IPS-20b (cell line): ENCODE measurements at regions not wholly inside any gene's neighbourhood (a gene's known extent, or its start where the extent isn't known, plus 50 kb on each side); places are given as distances from the start of the nearest gene placed in this dataset.

Experiments used
- H3K27ac ChIP-seq: one replicate; pipeline ENCODE4 v1.5.1; 2013; ENCODE audit warnings: low read length
- H3K27me3 ChIP-seq: 2 replicates; pipeline ENCODE4 v1.6.1; 2013; ENCODE audit warnings: mild to moderate bottlenecking, low read length, inconsistent platforms; ENCODE audit not compliant: insufficient read depth
- H3K36me3 ChIP-seq: 2 replicates; pipeline ENCODE4 v1.6.1; 2013; ENCODE audit warnings: low read depth, mild to moderate bottlenecking, inconsistent platforms, low read length, moderate library complexity; ENCODE audit not compliant: insufficient read depth
- H3K4me1 ChIP-seq: 2 replicates; pipeline ENCODE4 v1.6.1; 2013; ENCODE audit warnings: mild to moderate bottlenecking, control low read depth, inconsistent platforms, low read length, moderate library complexity; ENCODE audit not compliant: insufficient read depth
- H3K4me3 ChIP-seq: 2 replicates; pipeline ENCODE4 v1.5.1; 2013; ENCODE audit warnings: mild to moderate bottlenecking, low read length, inconsistent platforms
- H3K9ac ChIP-seq: 2 replicates; pipeline ENCODE4 v1.6.1; 2013; ENCODE audit warnings: low read depth, mild to moderate bottlenecking, inconsistent platforms, low read length, moderate library complexity
- H3K9me3 ChIP-seq: 2 replicates; pipeline ENCODE4 v1.6.1; 2013; ENCODE audit warnings: mild to moderate bottlenecking, low read depth, low read length, inconsistent platforms; ENCODE audit not compliant: insufficient read depth

DNA sequence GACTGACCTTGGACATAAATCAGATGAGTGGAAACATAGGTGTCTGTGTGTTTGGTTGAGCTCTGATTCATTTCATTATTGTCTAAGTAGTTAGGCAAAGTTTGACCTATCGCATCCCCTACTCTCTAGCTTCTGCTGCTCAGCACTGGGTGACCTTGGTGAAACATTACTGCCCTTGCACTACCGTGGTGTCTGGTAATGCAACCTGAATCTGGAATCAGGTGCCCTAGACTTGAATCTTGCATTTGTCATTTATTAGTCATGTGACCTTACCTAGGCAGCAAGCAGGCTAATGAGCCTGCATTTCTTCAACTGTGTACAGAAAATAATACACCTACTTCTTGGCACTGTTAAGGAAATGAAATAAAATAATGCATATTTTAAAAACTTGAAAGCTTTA lies 242.3 kb upstream of the BLID start:
- no peak overlapping the region for H3K9ac ChIP-seq
- no peaks in the 10 kb centered on the region for H3K27me3 ChIP-seq

DNA sequence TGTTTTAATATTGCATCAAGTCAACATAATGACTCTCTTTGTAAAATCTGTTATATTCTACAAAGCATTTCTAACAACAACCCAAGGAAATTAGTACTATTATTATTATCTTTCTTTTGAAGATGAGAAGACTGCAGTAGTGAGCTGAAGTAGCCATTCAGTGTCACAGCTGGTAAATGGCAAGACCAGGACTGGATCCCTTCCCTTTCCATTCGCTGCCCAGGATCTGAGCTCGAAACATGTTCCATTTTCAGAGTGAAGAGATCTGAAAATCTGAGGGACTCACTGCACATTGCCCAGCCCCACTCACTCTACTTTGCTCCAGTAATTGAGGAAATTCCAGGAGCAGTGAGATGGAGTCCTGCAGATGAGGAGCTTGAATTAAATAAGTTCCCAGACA lies 240.0 kb upstream of the BLID start:
- Histone ChIP-seq H3K4me1 (no peaks in the 10 kb centered on the region), H3K27ac (no peak overlapping the region), H3K36me3 (no peaks in the 10 kb centered on the region), H3K9ac (no peak overlapping the region), H3K27me3 (no peaks in the 10 kb centered on the region), H3K4me3 (no peak overlapping the region), H3K9me3 (peaks cover 6% of the 10 kb centered on the region; the same call in 1 of the 2 replicates)

More for the DNA sequence above, 242.3 kb upstream of the BLID start:
- no peaks in the 10 kb centered on the region for H3K4me1 ChIP-seq
- peaks cover 8% of the 10 kb centered on the region; the same call in 1 of the 2 replicates for H3K9me3 ChIP-seq
- H3K27ac ChIP-seq = no peak overlapping the region
- no peak overlapping the region for H3K4me3 ChIP-seq
- H3K36me3 ChIP-seq = no peaks in the 10 kb centered on the region

DNA sequence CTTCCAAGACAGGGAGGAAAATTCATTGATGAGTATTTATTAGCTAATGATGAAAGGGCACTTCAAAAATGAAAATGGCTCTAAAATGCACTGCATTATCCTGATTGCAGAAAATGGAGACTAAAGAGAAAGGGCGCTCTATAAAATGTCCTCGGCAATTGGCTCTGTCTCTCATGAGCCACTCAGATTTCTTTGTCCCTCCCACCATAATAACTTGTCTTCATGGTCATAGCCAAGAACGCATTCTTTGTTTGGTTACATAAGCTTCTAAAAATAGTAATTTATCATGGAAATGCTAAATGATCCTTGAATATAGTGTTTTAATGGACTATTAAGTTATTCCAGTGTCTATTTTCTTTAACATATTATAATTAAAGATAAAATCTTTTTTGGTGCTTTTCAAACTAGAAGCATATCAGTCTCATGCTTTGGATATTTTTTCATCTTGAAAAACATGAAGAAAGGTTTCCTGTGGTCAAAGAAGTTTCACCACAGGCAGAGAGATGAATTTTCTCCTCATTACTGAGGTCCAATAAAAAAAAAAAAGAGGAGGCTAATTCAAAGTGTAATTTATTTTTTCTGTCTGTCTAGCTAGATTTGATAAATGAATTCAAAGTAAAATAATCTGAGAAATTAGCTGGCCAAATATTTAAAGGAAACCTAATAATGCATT lies 238.1 kb upstream of the BLID start:
- no peaks in the 10 kb centered on the region for H3K27me3 ChIP-seq
- no peak overlapping the region for H3K9ac ChIP-seq
- no peak overlapping the region for H3K4me3 ChIP-seq
- H3K27ac ChIP-seq = no peak overlapping the region
- H3K9me3 ChIP-seq = no peaks in the 10 kb centered on the region
- H3K36me3 ChIP-seq = no peaks in the 10 kb centered on the region
- no peaks in the 10 kb centered on the region for H3K4me1 ChIP-seq

GRCh38 chr11:122353561-122353960 lies 237.5 kb upstream of the BLID start:
- H3K27me3 ChIP-seq = no peaks in the 10 kb centered on the region
- no peaks in the 10 kb centered on the region for H3K4me1 ChIP-seq
- H3K9me3 ChIP-seq = no peaks in the 10 kb centered on the region
- H3K36me3 ChIP-seq = no peaks in the 10 kb centered on the region
- no peak overlapping the region for H3K4me3 ChIP-seq
- no peak overlapping the region for H3K9ac ChIP-seq
- H3K27ac ChIP-seq = no peak overlapping the region

DNA sequence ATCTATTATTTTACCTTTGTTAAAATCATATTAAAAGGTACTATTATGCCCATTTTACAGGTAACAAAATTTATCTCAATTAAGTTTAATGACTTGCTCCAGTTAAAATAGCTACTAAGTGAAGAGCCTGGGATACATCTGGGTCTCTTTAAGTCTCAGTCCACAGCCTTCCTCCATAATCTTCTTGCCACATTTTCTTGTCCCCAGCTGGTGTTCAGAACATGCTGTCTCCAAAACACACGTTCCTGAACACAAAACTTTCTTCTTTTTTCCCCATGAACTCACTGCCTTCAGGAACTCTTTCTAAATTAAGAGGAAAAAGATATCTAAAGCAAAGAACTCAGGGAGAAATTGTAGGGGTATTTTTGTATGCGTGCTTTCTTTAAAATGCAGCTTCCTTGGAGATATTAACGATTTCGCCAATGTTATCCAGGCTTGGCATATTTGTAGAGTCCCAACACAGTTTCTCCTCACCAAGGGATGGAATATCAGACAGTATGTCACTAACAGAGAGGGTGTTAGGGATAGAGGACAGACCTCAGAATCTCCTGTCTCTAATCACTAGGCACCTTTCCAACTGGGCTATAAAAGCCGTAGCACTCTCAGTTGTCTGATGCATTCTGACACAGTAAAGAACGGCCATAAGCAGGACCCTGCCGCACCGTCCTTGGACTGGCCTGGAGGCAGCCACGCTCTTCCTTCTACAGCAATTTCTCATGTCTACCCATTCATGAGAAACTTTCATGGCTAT lies 232.8 kb upstream of the BLID start:
- H3K4me1 ChIP-seq = no peaks in the 10 kb centered on the region
- H3K36me3 ChIP-seq = no peaks in the 10 kb centered on the region
- no peak overlapping the region for H3K9ac ChIP-seq
- no peak overlapping the region for H3K4me3 ChIP-seq
- no peaks in the 10 kb centered on the region for H3K27me3 ChIP-seq
- no peaks in the 10 kb centered on the region for H3K9me3 ChIP-seq
- H3K27ac ChIP-seq = no peak overlapping the region

GRCh38 chr11:122346006-122346405 lies 230.0 kb upstream of the BLID start:
- Histone ChIP-seq H3K9me3 (no peaks in the 10 kb centered on the region), H3K27ac (no peak overlapping the region), H3K4me3 (no peak overlapping the region), H3K36me3 (no peaks in the 10 kb centered on the region), H3K4me1 (no peaks in the 10 kb centered on the region), H3K27me3 (no peaks in the 10 kb centered on the region), H3K9ac (no peak overlapping the region)

- Histone ChIP-seq H3K9ac (no peak overlapping the region), H3K36me3 (no peaks in the 10 kb centered on the region), H3K27ac (no peak overlapping the region), H3K9me3 (no peaks in the 10 kb centered on the region), H3K4me3 (no peak overlapping the region), H3K4me1 (no peaks in the 10 kb centered on the region), H3K27me3 (no peaks in the 10 kb centered on the region)
Observed at GRCh38 chr11:122345586-122345985, 229.6 kb upstream of the BLID start.

GRCh38 chr11:122344215-122344614 lies 228.2 kb upstream of the BLID start:
- Histone ChIP-seq H3K9ac (no peak overlapping the region), H3K27me3 (no peaks in the 10 kb centered on the region), H3K4me3 (no peak overlapping the region), H3K9me3 (no peaks in the 10 kb centered on the region), H3K36me3 (no peaks in the 10 kb centered on the region), H3K4me1 (no peaks in the 10 kb centered on the region), H3K27ac (no peak overlapping the region)

DNA sequence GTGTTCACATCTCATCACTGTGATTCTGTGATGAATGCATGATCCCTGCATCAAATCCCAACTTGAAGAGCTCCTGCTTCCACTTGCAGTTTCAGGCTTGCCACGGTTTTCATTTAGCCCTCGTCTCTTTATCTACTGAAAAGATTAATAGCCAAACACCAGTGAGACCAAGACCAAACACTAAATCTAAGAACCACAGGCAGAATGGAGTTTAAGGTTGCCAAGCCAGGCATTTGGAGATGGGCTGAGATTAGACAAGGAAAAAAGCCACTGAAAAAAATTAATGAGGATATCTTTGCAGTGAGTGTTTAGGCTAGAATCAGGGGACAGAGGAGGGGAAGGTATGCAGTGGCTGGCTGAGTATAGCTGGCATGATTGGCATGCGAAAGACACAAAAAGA lies 227.2 kb upstream of the BLID start:
- Histone ChIP-seq H3K9ac (no peak overlapping the region), H3K27ac (no peak overlapping the region), H3K36me3 (no peaks in the 10 kb centered on the region), H3K27me3 (no peaks in the 10 kb centered on the region), H3K4me1 (no peaks in the 10 kb centered on the region), H3K4me3 (no peak overlapping the region), H3K9me3 (no peaks in the 10 kb centered on the region)

GRCh38 chr11:122342089-122342744 lies 226.2 kb upstream of the BLID start:
- Histone ChIP-seq H3K4me3 (no peak overlapping the region), H3K36me3 (no peaks in the 10 kb centered on the region), H3K9me3 (no peaks in the 10 kb centered on the region), H3K27ac (no peak overlapping the region), H3K27me3 (no peaks in the 10 kb centered on the region), H3K9ac (no peak overlapping the region), H3K4me1 (no peaks in the 10 kb centered on the region)

GRCh38 chr11:122341477-122341876 lies 225.5 kb upstream of the BLID start:
- Histone ChIP-seq H3K27ac (no peak overlapping the region), H3K4me1 (no peaks in the 10 kb centered on the region)

More at GRCh38 chr11:122341477-122341876, 225.5 kb upstream of the BLID start:
- Histone ChIP-seq H3K36me3 (no peaks in the 10 kb centered on the region), H3K9ac (no peak overlapping the region), H3K4me3 (no peak overlapping the region), H3K27me3 (no peaks in the 10 kb centered on the region), H3K9me3 (no peaks in the 10 kb centered on the region)
